Hepatocyte (in vitro differentiated cells): ENCODE measurements at regions not wholly inside any gene's neighbourhood (a gene's known extent, or its start where the extent isn't known, plus 50 kb on each side); places are given as distances from the start of the nearest gene placed in this dataset.

ENCODE experiments used
- CTCF ChIP-seq: fragments of 200-600 bp; sonication (generic); IDR thresholded peaks from 2 replicates; pipeline ENCODE4 v1.5.1; 2016; ENCODE audit warnings: antibody characterized with exemption, mild to moderate bottlenecking; ENCODE audit not compliant: poor library complexity
- EZH2 ChIP-seq: fragments of 200-600 bp; sonication (generic); IDR thresholded peaks from 2 replicates; pipeline ENCODE4 v1.6.1; 2016; ENCODE audit warnings: antibody characterized with exemption, mild to moderate bottlenecking, borderline replicate concordance
- EZH2phosphoT487 ChIP-seq: fragments of 200-600 bp; sonication (generic); IDR thresholded peaks from one replicate; pipeline ENCODE4 v1.6.1; 2018; ENCODE audit warnings: antibody characterized with exemption, mild to moderate bottlenecking, low read depth, moderate library complexity; ENCODE audit not compliant: unreplicated experiment, severe bottlenecking

- TF ChIP-seq EZH2 (no peak), CTCF (no peak), EZH2phosphoT487 (no peak)
Measured at GRCh38 chr12:69071091-69071370, 138.1 kb upstream of the CPM start.
